CD4-positive, alpha-beta T cell treated with Interleukin-6 at 100 ng/mL for 8 hours (primary cell): ENCODE measurements at regions not wholly inside any gene's neighbourhood (a gene's known extent, or its start where the extent isn't known, plus 50 kb on each side); places are given as distances from the start of the nearest gene placed in this dataset.
A peak's percentile ranks its signal among the peaks of the same experiment; 100 is the strongest.

Source experiments
- DNase-seq: peaks from one replicate; pipeline ENCODE4 v3.0.0-alpha.2; 2020; ENCODE audit warnings: mixed read lengths, low spot score

DNA sequence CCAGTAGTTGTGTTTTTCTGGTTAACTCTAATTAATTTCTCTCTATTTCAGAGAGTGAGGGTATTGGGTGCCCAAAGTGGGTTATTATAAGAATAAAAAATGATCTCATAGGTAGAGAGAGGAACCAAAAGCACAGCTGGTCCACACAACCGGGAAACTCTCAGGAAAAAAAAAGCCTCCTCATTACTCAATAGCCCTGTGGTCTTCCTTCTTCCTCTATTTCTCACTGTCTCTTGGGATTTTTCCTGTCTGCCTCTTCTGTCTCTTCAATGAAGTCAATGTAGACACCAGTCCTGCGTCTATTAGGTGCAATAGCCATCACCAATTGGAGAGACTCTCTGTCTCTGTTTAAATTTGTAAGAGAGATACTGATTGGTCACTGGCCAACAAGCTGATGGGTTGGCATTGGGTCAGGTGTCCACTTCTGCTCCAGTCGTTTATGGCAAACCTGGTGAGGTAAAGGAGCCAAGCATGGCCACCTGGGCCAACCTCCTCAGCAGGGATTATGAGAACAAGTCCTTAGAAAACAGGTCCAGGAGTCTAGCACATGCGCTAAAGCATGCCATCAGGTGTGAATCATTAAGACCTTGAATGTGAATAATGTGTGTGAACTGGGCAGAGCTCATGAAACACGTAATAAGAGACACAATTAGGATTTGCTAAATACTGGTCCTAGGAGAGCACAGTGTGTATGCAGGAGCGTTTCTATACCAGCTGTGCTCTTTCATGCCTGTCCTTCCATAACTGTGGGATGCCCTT, 443.0 kb upstream of the RUNX1 start:
- DNase-seq, result no peak

DNA sequence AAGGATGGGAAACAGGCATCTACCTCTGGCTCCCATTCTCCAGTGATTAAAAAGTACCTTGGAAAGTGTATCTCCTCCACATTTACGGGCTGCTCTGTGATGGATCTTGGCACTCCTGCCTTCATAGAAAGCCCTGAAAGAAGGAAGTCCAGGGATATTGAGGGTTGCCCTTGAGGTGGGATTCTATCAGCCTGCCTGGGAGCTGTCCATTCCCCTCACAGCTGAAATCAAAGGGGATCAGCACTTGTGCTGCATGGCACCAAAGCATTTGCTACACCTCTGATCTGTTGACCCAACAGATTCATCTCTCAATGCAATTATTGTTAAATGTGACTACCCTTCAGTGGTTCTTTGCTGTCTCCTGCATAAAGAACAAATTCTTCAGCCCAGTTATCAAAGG, 442.0 kb upstream of the RUNX1 start:
- no peak for DNase-seq

GRCh38 chr21:35489389-35489980, 440.4 kb upstream of the RUNX1 start:
- no peak for DNase-seq

DNA sequence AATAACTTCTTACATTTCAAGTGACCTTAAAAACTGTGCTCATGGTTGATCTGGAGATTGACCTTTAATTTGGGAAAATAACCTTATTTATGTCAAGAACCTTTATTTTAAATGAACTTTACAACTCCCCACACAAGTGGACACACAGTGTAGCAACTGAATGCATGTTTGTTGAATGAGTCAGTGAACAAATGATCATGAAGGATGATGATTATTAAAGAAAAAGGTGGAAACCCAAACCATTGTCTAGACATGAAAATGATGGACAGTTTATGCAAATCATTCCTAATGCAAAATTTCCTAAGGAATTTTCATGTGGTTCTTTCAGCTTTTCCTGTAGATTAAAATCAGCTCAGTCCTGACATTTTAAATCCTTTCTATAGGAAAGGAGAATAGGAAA, 439.8 kb upstream of the RUNX1 start:
- no peak for DNase-seq

DNA sequence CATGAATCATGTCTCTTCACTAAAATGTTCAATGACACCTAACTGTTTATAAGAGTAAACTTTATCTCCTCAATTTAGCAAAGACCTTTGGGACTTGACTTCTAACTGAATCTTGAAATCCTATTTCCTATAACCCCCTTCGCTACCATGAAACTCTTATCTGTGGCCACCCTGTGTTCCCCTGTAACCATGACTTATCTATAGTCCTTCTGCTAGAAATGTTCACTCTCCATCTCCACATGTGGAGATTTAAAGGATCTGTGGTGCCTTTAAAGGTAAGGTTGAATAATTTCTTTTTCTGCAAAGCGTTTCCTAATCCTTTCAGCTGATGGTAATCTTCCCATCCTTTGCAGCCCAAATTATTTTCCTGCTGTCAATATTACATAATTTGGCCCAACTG, 436.3 kb upstream of the RUNX1 start:
- DNase-seq, result no peak

DNA sequence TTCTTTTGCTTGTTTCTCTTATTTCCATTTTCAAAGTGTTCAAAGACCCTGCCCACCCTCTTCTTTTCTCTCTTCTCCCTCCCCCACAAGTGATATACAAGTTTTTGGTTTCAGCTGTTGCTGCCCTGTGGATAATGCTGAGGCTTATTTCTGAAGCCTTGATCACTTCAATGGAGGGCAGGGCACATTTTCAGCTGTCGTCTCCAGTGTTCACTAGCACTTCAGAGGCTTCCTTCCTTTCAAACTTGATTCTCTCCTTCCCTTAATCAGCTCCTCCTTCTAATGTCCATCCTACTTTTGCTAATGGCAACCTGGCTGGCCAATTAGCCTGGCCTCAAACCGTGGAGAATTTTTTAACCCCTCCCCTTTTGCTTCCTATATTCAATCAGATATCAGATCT, 435.7 kb upstream of the RUNX1 start:
- DNase-seq, result no peak

DNA sequence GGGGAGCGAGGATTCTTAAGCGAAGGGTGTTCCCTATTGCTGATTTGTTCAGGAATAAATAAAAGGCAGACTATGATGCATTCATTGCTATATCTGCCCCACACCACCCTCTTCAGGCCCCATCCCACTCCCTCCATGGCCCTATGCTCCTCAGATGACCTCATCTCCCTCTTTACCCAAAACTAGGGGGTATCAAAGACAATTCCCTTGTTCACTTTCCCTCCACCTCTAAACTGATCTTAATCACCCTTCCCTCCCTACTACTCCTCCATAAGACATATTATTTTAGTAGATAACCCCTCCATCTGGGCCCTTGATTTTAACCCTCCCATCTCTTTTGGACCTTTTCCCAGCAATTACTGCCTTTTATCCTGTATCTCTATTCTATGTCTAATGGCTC, 434.9 kb upstream of the RUNX1 start:
- DNase-seq, result no peak

DNA sequence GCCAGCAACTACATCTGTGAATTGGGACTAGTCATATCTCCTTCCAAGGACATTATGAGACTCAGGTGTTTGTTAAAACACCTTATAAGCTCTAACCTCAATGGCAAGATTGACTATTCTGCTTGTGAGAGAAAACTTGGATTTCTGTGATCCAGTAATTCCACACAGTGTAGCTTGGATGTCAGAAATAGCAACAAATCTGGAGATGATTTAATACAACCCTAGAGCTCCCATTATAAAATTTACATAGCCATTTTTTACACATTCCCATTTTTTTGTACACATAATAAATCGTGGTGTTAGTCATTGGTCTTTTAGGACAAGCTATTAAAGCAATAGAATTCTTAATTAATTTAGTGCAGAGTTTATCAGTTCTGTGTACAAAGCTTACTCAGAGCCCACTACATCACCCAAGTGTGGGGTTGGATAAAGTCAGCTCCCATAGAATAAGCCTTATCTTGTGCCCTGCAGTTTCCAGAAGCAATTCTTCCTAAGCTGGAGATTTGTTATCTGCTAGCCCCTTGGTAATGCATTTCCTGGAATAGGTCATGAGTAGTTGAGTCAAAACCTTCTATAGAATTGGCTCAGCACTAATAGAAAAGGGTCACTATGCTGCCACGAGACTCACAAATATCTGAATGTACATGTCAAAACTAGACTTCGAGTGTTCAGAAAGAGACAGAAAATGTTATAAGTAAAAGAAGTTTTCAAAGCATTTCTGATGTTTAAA, 434.0 kb upstream of the RUNX1 start:
- DNase-seq, result no peak

DNA sequence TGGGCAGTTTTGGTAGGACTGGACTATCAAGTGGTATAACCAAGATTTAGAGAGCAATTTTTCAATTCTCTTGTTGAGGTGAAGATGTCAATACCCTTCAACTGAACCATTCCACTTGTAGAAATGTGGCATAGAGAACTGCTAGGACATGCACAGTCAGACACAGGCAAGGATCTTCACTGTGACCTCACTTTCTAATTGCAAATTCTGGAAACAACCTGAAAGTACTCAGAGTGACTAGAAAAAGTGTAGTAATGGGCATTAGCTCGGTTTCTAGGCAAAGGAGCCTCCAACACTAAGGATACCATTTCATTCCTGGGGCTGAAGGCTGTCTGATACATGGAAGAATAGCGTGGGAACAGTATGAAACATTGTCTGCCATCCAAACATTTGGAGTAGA, 433.0 kb upstream of the RUNX1 start:
- DNase-seq, result no peak

DNA sequence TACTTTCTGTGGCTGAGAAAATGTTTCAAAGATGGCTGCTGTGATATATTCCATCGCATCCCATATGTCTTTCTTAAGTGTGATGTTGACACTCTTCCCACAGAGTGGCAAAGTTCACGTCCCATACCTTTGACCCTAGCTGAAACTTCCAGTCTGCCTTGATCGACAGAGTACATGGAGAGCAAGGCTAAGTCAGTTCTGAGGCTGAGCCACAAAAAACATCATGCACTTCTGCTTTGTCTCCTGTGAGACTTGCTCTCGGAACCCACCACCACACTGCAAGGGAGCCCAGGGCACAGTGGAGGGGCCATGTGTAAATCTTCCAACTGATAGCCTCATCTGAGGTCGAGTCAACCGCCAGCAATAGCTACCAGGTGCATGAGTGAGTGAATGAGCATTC, 431.9 kb upstream of the RUNX1 start:
- no peak for DNase-seq

DNA sequence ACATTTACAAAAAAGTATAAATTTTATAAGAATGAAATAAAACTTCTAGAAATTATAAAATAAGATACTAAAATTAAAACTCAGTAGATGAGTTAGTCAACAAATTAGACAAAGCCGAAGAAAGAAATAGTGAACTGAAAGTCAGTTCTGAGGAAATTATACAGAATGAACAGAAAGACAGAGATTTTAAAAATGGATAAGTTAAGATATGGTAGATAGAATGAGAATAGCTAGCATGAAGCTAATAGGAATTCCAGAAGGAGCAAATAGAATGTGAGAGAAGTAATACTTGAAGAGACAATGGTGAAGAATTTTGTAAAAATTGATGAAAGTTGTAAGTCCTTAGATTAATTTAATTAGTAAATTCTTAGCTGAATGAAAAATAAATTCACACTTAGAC, 430.4 kb upstream of the RUNX1 start:
- no peak for DNase-seq

DNA sequence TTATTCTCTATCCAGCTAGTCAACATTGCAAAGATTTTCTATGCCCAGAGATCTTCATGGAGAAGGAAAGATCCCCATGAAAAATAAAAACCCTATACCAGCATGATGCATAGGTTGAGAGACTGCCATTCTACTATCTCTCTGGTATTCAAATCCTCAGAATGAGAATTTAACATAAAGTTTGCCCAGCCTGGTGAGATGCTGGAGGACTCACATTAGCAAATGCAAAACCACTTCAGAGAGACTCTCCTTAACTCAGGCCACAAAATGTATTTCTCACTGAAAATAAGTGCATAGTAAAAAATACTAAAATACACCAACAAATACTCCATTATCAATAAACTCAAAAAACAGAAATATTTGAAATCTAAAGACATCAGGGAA, 430.0 kb upstream of the RUNX1 start:
- no peak for DNase-seq

DNA sequence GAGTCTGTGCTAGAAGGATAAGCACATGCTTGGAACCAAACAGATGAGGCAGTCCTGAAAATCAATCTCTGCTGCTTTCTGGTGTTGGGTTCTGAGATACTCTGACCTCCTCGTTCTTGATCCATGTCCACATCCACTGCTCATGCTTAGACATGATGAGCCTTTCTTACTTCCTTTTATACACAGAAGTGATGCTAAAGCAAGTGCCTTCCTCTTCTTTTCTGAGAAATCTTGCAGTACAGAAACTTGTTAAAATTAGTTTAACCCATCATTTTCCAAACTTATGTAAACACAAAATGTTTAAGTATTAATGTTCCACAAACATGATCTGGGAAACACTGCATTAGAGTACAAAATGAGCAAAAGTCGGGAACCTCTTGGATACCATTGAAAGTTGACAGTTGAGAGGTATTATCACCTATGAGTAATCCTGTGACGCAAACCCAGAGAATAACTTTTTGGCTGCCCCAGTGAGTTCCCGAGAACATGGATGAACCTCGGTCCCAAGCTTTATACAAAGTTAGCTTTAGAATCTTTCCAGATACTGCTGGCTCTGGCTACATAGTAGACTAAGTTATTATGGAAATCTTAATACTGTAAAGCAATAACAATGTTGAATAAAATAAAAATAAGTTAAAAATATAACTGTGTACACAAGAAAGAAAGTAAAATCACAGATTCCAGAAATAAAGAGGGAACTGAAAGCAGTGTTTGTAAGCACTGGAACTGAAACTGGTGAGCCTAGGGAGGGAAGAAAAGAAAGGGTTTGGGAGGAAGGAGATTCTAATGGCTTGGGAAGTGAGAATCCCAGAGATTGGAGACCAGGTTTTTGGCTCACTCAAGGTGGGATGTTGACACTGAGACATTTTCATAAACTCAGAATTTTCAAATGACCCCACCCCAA, 429.3 kb upstream of the RUNX1 start:
- no peak for DNase-seq

- no peak for DNase-seq
Measured at GRCh38 chr21:35477622-35478021, 428.5 kb upstream of the RUNX1 start.

- DNase-seq, result no peak
Measured at GRCh38 chr21:35476621-35477395, 427.7 kb upstream of the RUNX1 start.

GRCh38 chr21:35475762-35476161, 426.7 kb upstream of the RUNX1 start:
- DNase-seq, result peak; percentile 1

GRCh38 chr21:35475009-35475408, 425.9 kb upstream of the RUNX1 start:
- DNase-seq, result no peak

DNA sequence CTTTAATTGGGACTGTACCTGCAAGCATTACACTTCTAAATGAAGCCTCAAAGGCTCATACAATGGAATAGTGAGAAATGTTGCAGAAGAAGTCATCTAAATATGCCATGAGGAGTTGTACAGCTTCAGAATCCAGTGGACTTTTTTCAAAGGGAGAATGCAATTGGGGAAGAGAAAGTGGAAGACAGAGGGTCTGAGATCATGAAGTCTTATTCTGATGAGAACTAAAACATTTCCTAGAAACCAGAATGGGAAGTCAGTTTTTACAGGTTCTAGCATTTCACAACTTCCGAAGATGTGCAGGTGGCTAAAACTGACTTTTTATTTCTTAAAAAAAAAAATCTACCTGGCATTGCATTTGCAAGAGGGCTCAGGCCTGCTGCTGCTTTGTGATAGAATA, 424.4 kb upstream of the RUNX1 start:
- no peak for DNase-seq

DNA sequence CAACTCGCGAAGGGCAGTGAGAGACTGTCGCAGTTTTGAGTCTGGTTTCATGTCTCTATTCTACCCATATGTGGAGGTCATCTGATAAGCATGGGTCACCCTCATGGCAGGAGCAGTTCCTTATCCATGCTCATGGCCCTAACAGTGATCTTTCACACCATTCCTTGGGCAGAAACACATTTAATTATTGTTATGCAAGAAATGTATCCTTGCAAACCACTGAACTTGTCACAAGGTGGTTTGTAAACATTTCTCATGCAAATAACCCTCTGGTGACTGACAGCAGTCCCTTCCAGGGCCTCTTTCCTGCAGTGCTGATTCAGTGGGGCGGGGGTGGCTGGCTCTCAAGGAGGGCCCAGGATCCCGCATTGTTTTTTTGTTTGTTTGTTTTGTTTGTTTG, 421.4 kb upstream of the RUNX1 start:
- no peak for DNase-seq

DNA sequence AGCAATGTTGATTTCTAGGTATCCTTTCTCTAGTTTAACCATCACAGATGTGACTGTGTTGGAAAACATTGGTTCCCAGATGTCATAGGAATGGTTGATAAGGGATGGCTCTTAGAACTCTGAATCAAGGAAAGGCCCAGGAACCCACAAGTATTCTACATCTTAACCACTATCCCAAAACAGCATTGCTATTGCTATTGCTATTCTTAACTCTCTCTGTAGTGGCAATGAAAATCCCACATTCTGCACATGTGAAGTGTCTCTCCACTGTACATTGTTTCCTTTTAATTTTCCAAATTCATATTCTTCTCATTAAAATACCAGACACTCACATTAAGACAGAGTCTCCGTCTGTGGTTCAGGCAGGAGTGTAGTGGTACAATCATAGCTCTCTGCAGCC, 420.4 kb upstream of the RUNX1 start:
- no peak for DNase-seq

DNA sequence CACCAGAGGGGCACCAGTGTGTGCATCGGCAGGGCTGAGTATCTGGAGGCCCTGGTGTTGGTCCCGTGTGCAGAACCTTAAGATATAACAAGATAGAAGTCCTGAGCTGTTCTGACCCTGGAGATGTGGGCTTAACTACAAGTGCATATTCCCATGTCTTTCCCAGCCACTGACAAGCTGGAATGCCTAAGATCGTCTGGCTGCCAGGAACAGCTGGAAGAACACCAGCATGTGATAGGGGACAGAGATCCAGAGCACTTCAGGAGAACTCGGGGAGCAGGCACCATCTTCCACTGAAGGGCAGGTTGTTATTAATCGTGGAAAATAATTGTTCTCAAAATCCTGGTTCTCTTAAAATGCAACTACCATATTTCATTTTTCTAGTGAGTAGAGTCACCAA, 419.9 kb upstream of the RUNX1 start:
- no peak for DNase-seq

DNA sequence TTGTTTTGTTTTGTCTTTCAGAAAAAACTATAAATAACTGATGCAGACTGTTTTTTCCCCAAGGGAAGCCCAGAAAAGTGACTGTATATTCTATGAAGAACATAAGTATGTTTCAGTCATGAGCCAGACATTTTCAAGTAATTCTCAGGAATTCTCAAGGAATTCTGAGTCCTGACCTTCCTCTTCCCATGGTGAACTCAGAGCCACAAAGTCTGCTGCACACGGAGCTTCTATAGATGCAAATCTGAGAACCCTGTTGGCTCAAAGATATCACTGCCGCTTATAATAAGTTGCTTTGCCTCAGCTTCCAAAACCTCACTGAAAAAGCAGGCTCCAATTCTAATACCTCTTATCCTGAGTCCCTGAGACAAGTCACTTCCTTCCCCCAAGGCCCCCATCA, 418.5 kb upstream of the RUNX1 start:
- DNase-seq, result no peak
